Astrocyte of the cerebellum (primary cell): ENCODE measurements at regions not wholly inside any gene's neighbourhood (a gene's known extent, or its start where the extent isn't known, plus 50 kb on each side); places are given as distances from the start of the nearest gene placed in this dataset.

ENCODE experiments used
- DNase-seq: peaks from one replicate; pipeline ENCODE4 v3.0.0-alpha.2; 2011; ENCODE audit warnings: low read depth
- H3K4me3 ChIP-seq: 2 replicates; pipeline ENCODE4 v1.5.1; 2011; ENCODE audit warnings: mild to moderate bottlenecking, low read depth, low read length, moderate library complexity
- CTCF ChIP-seq: IDR thresholded peaks from 2 replicates; pipeline ENCODE4 v1.5.1; 2012; ENCODE audit warnings: low read length, low read depth, moderate library complexity, mild to moderate bottlenecking; ENCODE audit errors: missing control alignments
- in situ Hi-C: cut with HindIII; loops from 2 replicates; pipeline ENCODE4 v1.10.0; 2017; ENCODE audit warnings: low sequenced_read_pairs

- H3K4me3 ChIP-seq = no peak overlapping the region
- DNase-seq = no peak
- in situ Hi-C loops = no loop called here
- no peak for TF ChIP-seq CTCF
Observed at GRCh38 chr3:104779324-104779723, 587.4 kb upstream of the ALCAM start.

DNA sequence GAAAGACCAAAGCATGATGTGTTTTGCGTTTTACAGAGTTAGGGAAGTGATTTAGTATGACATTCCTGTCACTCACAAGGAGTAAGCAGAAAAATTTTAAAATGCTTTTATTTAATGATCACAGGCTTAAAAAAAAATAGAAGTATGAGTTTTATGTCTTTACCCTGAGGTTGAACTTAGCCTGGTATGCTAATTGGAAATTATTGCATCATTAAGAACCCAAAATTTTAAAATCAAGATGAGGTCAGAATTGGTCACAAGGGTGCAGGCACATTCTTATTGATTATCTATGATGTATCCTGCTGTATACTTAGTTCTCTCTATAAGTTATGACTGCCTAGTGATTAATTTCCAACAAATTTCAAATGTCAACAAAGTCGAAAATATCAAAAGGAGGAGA lies 585.6 kb upstream of the ALCAM start:
- no peak for TF ChIP-seq CTCF
- DNase-seq = no peak
- in situ Hi-C loops = no loop called here
- no peak overlapping the region for H3K4me3 ChIP-seq

DNA sequence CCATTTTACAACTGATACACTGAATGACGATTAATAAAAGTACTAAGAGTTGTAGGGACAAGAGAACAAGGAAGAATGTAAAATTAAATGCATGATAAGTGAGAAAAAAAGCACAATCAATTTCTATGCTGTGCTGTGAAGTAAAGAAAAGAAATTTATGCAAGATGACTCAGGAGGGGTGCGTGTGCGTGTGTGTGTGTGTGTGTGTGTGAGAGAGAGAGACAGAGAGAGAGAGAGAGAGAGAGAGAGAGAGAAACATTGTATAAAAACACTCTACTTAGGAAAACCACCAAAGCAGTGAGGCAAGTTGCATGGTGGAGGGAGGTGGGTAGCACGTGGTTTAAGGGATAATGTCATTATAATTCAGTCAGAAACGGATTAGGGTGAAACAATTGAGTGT lies 580.8 kb upstream of the ALCAM start:
- TF ChIP-seq CTCF = no peak
- in situ Hi-C loops = no loop called here
- no peak overlapping the region for H3K4me3 ChIP-seq
- DNase-seq = no peak

DNA sequence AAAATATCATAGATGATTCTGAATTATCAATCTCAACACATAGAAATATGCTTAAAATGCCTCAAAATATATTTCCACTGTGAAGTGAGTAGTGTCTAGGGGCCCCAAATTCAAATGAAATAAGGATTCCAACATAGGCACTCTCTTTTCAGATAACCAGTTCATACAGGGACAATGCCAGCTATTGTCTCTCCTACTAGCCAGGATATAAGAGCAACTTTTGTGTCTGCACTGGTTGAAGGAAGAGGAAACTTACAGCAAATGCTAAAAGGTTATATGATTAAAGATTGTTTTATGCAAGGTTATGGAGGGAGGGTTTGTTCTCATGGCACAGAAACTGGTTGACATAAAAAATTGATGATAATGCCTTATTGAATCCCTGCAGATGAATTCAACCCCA lies 579.4 kb upstream of the ALCAM start:
- in situ Hi-C loops = no loop called here
- H3K4me3 ChIP-seq = no peak overlapping the region
- TF ChIP-seq CTCF = no peak
- DNase-seq = no peak

DNA sequence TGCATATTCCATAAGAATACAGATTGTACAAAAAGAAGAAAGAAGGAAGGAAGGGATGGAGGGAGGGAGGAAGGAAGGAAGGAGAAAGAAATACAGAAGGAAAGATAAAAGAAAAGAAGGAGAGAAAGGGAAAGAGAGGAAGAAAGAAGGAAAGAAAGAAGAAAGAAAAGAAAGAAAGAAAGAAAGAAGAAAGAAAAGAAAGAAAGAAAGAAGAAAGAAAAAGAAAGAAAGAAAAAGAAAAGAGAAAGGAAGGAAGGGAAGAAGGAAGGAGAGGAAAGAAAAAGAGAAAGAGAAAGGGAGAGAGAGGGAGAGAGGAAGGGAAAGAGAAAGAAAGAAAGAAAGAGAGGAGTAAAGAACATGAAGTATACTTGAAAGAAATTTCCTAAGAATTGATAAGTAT lies 577.9 kb upstream of the ALCAM start:
- H3K4me3 ChIP-seq = no peak overlapping the region
- in situ Hi-C loops = no loop called here
- DNase-seq = no peak
- TF ChIP-seq CTCF = no peak

DNA sequence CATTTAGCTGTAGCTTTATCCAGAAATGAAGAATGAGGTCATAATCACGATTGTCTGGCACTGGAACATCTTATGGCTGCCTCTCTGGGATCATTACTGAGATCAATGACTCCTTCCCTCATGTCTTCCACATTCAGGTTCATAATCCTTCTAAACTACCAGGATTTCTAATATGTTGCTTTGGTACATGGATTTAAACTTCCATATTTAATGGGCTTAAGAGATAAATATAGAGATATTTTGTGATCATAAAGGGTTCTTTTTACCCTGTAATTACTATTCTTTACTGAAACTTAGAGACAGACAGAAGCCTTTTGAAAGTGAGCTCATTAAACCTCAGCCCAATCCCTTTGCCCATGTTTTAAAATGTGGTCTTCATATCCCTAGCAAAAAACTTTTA lies 575.4 kb upstream of the ALCAM start:
- in situ Hi-C loops = no loop called here
- no peak for DNase-seq
- no peak for TF ChIP-seq CTCF

GRCh38 chr3:104796556-104796955 lies 570.2 kb upstream of the ALCAM start:
- in situ Hi-C loops = no loop called here
- no peak overlapping the region for H3K4me3 ChIP-seq
- no peak for DNase-seq
- TF ChIP-seq CTCF = no peak

More for the DNA sequence above, 575.4 kb upstream of the ALCAM start:
- no peak overlapping the region for H3K4me3 ChIP-seq
